ENCODE measurements at regions not wholly inside any gene's neighbourhood (a gene's known extent, or its start where the extent isn't known, plus 50 kb on each side); places are given as distances from the start of the nearest gene placed in this dataset.

GRCh38 chr11:127451861-127452260 lies 451.3 kb upstream of the KIRREL3 start:
- no peaks in the 10 kb centered on the region for H3K27me3 ChIP-seq (replicated peaks in 1 of 4; ENCODE audit: control extremely low read depth in 1 of 4, control insufficient read depth in 3 of 4, insufficient read depth in 4 of 4, low read length in 3 of 4)
- no peak overlapping the region for H3K4me3 ChIP-seq (ENCODE audit: control extremely low read depth in 1 of 5, extremely low read depth in 1 of 5, insufficient read depth in 1 of 5, low read depth in 2 of 5, low read length in 4 of 5)
- H3K27ac ChIP-seq (ENCODE audit: low read length in 2 of 2): no peak overlapping the region
- no peaks in the 10 kb centered on the region for H3K27me3 Mint-ChIP-seq
- no peak overlapping the region for H3K9ac ChIP-seq (ENCODE audit: low read length)
- H3K27ac Mint-ChIP-seq: no peak overlapping the region
- TF ChIP-seq, protein P1, sequence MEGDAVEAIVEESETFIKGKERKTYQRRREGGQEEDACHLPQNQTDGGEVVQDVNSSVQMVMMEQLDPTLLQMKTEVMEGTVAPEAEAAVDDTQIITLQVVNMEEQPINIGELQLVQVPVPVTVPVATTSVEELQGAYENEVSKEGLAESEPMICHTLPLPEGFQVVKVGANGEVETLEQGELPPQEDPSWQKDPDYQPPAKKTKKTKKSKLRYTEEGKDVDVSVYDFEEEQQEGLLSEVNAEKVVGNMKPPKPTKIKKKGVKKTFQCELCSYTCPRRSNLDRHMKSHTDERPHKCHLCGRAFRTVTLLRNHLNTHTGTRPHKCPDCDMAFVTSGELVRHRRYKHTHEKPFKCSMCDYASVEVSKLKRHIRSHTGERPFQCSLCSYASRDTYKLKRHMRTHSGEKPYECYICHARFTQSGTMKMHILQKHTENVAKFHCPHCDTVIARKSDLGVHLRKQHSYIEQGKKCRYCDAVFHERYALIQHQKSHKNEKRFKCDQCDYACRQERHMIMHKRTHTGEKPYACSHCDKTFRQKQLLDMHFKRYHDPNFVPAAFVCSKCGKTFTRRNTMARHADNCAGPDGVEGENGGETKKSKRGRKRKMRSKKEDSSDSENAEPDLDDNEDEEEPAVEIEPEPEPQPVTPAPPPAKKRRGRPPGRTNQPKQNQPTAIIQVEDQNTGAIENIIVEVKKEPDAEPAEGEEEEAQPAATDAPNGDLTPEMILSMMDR (IDR thresholded peaks at IDR 0.05): no peak
- no peak for TF ChIP-seq EZH2 (IDR thresholded peaks at IDR 0.05; ENCODE audit: borderline replicate concordance, insufficient read depth, low read depth, low read length, poor library complexity, severe bottlenecking)
- no peak overlapping the region for H3K4me2 ChIP-seq (replicated peaks; ENCODE audit: low read depth, low read length, poor library complexity, severe bottlenecking)
- no peak overlapping the region for H2AFZ ChIP-seq (ENCODE audit: insufficient read depth, low read depth, low read length, poor library complexity, severe bottlenecking)
- no peaks in the 10 kb centered on the region for H3K36me3 ChIP-seq (replicated peaks in 1 of 2; ENCODE audit: control extremely low read depth in 1 of 2, control insufficient read depth in 1 of 2, extremely low read depth in 1 of 2, insufficient read depth in 2 of 2, low read length in 1 of 2)
- no peak overlapping the region for H3K4me3 Mint-ChIP-seq
- no peaks in the 10 kb centered on the region for H3K4me1 Mint-ChIP-seq
- no peaks in the 10 kb centered on the region for H3K4me1 ChIP-seq (ENCODE audit: control insufficient read depth in 2 of 2, insufficient read depth in 2 of 2, low read length in 2 of 2)
- no peak for DNase-seq
- no peaks in the 10 kb centered on the region for H3K79me2 ChIP-seq (ENCODE audit: control insufficient read depth, insufficient read depth, low read length)
- H4K20me1 ChIP-seq (ENCODE audit: control insufficient read depth, insufficient read depth, low read length, poor library complexity, severe bottlenecking): no peaks in the 10 kb centered on the region
- ChIA-PET CTCF (no interaction called here), POLR2A (no interaction called here)
- H3K9me3 Mint-ChIP-seq (ENCODE audit: insufficient read depth): no peaks in the 10 kb centered on the region
- intact Hi-C loops (cut with micrococcal nuclease): no loop called here
- ATAC-seq (ENCODE audit: low read depth): no peak
- 87% methylated on average over 7 of the region's 9 CpGs for WGBS (ENCODE audit: insufficient coverage)
- peaks cover 0 to 4% (median 0%) of the 10 kb centered on the region in 3 donors for H3K9me3 ChIP-seq (ENCODE audit: control extremely low read depth in 1 of 3, control insufficient read depth in 2 of 3, insufficient read depth in 1 of 3, low read length in 2 of 3)

- no peaks in the 10 kb centered on the region for H3K27me3 ChIP-seq (replicated peaks in 1 of 4; ENCODE audit: control extremely low read depth in 1 of 4, control insufficient read depth in 3 of 4, insufficient read depth in 4 of 4, low read length in 3 of 4)
- H3K4me3 Mint-ChIP-seq: no peak overlapping the region
Observed at GRCh38 chr11:127448101-127448500, 447.5 kb upstream of the KIRREL3 start.

More at GRCh38 chr11:127448101-127448500, 447.5 kb upstream of the KIRREL3 start:
- H3K4me3 ChIP-seq (ENCODE audit: control extremely low read depth in 1 of 5, extremely low read depth in 1 of 5, insufficient read depth in 1 of 5, low read depth in 2 of 5, low read length in 4 of 5): no peak overlapping the region
- H3K36me3 ChIP-seq (replicated peaks in 1 of 2; ENCODE audit: control extremely low read depth in 1 of 2, control insufficient read depth in 1 of 2, extremely low read depth in 1 of 2, insufficient read depth in 2 of 2, low read length in 1 of 2): no peaks in the 10 kb centered on the region
- H3K4me2 ChIP-seq (replicated peaks; ENCODE audit: low read depth, low read length, poor library complexity, severe bottlenecking): no peak overlapping the region
- H3K4me1 ChIP-seq (ENCODE audit: control insufficient read depth in 2 of 2, insufficient read depth in 2 of 2, low read length in 2 of 2): no peaks in the 10 kb centered on the region
- DNase-seq: no peak
- ChIA-PET POLR2A (no interaction called here), CTCF (no interaction called here)
- no peak overlapping the region for H3K9ac ChIP-seq (ENCODE audit: low read length)
- peaks cover 0 to 9% (median 0%) of the 10 kb centered on the region in 3 donors for H3K9me3 ChIP-seq (ENCODE audit: control extremely low read depth in 1 of 3, control insufficient read depth in 2 of 3, insufficient read depth in 1 of 3, low read length in 2 of 3)
- H3K79me2 ChIP-seq (ENCODE audit: control insufficient read depth, insufficient read depth, low read length): no peaks in the 10 kb centered on the region
- H3K9me3 Mint-ChIP-seq (ENCODE audit: insufficient read depth): no peaks in the 10 kb centered on the region
- H3K27ac Mint-ChIP-seq: no peak overlapping the region
- no peak for TF ChIP-seq EZH2 (IDR thresholded peaks at IDR 0.05; ENCODE audit: borderline replicate concordance, insufficient read depth, low read depth, low read length, poor library complexity, severe bottlenecking)
- TF ChIP-seq, protein P1 (IDR thresholded peaks at IDR 0.05): no peak
- no peaks in the 10 kb centered on the region for H3K27me3 Mint-ChIP-seq
- ATAC-seq (ENCODE audit: low read depth): no peak
- WGBS (ENCODE audit: insufficient coverage): 89% methylated on average over 10 of the region's 10 CpGs
- no peaks in the 10 kb centered on the region for H4K20me1 ChIP-seq (ENCODE audit: control insufficient read depth, insufficient read depth, low read length, poor library complexity, severe bottlenecking)
- H3K4me1 Mint-ChIP-seq: no peaks in the 10 kb centered on the region
- intact Hi-C loops (cut with micrococcal nuclease): no loop called here
- no peak overlapping the region for H2AFZ ChIP-seq (ENCODE audit: insufficient read depth, low read depth, low read length, poor library complexity, severe bottlenecking)
- no peak overlapping the region for H3K27ac ChIP-seq (ENCODE audit: low read length in 2 of 2)

All from B cell (primary cell).